Vagina (tissue), 2 donors: ENCODE measurements at regions not wholly inside any gene's neighbourhood (a gene's known extent, or its start where the extent isn't known, plus 50 kb on each side); places are given as distances from the start of the nearest gene placed in this dataset.

Experiments
- DNase-seq, 2 donors: peaks; one replicate each; pipeline ENCODE4 v3.0.0-alpha.2; 2017; ENCODE audit errors: extremely low spot score in 2 of 2
- H3K27ac ChIP-seq: fragments of 200-600 bp; sonication (generic); one replicate; pipeline ENCODE4 v1.5.1; 2019
- H3K27me3 ChIP-seq: fragments of 200-600 bp; sonication (generic); one replicate; pipeline ENCODE4 v1.5.1; 2019
- H3K36me3 ChIP-seq, 2 donors: fragments of 200-600 bp; sonication (generic); one replicate each; pipeline ENCODE4 v1.5.1; 2017 to 2019
- H3K4me1 ChIP-seq: fragments of 200-600 bp; sonication (generic); one replicate; pipeline ENCODE4 v1.5.1; 2019
- H3K4me3 ChIP-seq, 2 donors: fragments of 200-600 bp; sonication (generic); 1 replicate in 1 of 2; 2 replicates in 1 of 2; pipeline ENCODE4 v1.5.1; 2016 to 2019
- H3K9me3 ChIP-seq: fragments of 200-600 bp; sonication (generic); one replicate; pipeline ENCODE4 v1.5.1; 2019
- CTCF ChIP-seq, 3 experiments: fragments of 450-650 bp in 2 of 3; fragments of 200-600 bp in 1 of 3; sonication (generic) in 1 of 3; IDR thresholded peaks; one replicate each; pipeline ENCODE4 v1.5.1; 2017 to 2019; ENCODE audit warnings: antibody characterized with exemption in 3 of 3, mild to moderate bottlenecking in 2 of 3, moderate library complexity in 2 of 3
- POLR2A ChIP-seq, 2 donors: fragments of 450-650 bp; IDR thresholded peaks; one replicate each; pipeline ENCODE4 v1.6.1; 2017; ENCODE audit warnings: antibody characterized with exemption in 2 of 2, mild to moderate bottlenecking in 2 of 2, moderate library complexity in 2 of 2
- POLR2AphosphoS5 ChIP-seq, 2 donors: sonication (generic); formaldehyde crosslinking; IDR thresholded peaks; one replicate each; pipeline ENCODE4 v1.9.0; 2017; ENCODE audit warnings: antibody characterized with exemption in 2 of 2, mild to moderate bottlenecking in 2 of 2, low read depth in 1 of 2; ENCODE audit not compliant: insufficient read depth in 1 of 2
- intact Hi-C: fragments of 100-400 bp; cut with DNase I; formaldehyde crosslinking; loops from one replicate; pipeline ENCODE4 v1.15.1; 2023

- DNase-seq = no peak
- no peaks in the 10 kb centered on the region for H3K27me3 ChIP-seq
- intact Hi-C loops = no loop called here
- no peak overlapping the region for H3K27ac ChIP-seq
- TF ChIP-seq POLR2AphosphoS5 (IDR thresholded peaks at IDR 0.05; ENCODE audit: insufficient read depth in 1 of 2, low read depth in 1 of 2) (no peak), POLR2A (IDR thresholded peaks at IDR 0.05) (no peak), CTCF (IDR thresholded peaks at IDR 0.05) (no peak)
- no peak overlapping the region for H3K4me3 ChIP-seq
- H3K4me1 ChIP-seq = no peaks in the 10 kb centered on the region
- H3K9me3 ChIP-seq = no peaks in the 10 kb centered on the region
- no peaks in the 10 kb centered on the region for H3K36me3 ChIP-seq
Measured at GRCh38 chr18:67250776-67251424, 265.6 kb downstream of the DSEL start.

GRCh38 chr18:67243799-67244587 is 272.5 kb downstream of the DSEL start:
- Histone ChIP-seq H3K36me3 (no peaks in the 10 kb centered on the region), H3K9me3 (no peaks in the 10 kb centered on the region), H3K4me3 (no peak overlapping the region), H3K27ac (no peak overlapping the region), H3K27me3 (no peaks in the 10 kb centered on the region), H3K4me1 (no peaks in the 10 kb centered on the region)
- DNase-seq = no peak
- TF ChIP-seq POLR2AphosphoS5 (IDR thresholded peaks at IDR 0.05; ENCODE audit: insufficient read depth in 1 of 2, low read depth in 1 of 2) (no peak), POLR2A (IDR thresholded peaks at IDR 0.05) (no peak), CTCF (IDR thresholded peaks at IDR 0.05) (no peak)
- intact Hi-C loops = no loop called here

GRCh38 chr18:67242001-67242400 is 274.5 kb downstream of the DSEL start:
- H3K27me3 ChIP-seq = no peaks in the 10 kb centered on the region
- no peaks in the 10 kb centered on the region for H3K4me1 ChIP-seq
- no peak overlapping the region for H3K27ac ChIP-seq
- H3K4me3 ChIP-seq = no peak overlapping the region
- no peak for DNase-seq
- no peaks in the 10 kb centered on the region for H3K9me3 ChIP-seq
- intact Hi-C loops = no loop called here
- no peaks in the 10 kb centered on the region for H3K36me3 ChIP-seq
- TF ChIP-seq POLR2AphosphoS5 (IDR thresholded peaks at IDR 0.05; ENCODE audit: insufficient read depth in 1 of 2, low read depth in 1 of 2) (no peak), POLR2A (IDR thresholded peaks at IDR 0.05) (no peak), CTCF (IDR thresholded peaks at IDR 0.05) (no peak)

GRCh38 chr18:67241299-67241698 is 275.2 kb downstream of the DSEL start:
- Histone ChIP-seq H3K36me3 (no peaks in the 10 kb centered on the region), H3K27ac (no peak overlapping the region), H3K27me3 (no peaks in the 10 kb centered on the region), H3K4me1 (no peaks in the 10 kb centered on the region), H3K4me3 (no peak overlapping the region), H3K9me3 (no peaks in the 10 kb centered on the region)
- TF ChIP-seq CTCF (IDR thresholded peaks at IDR 0.05) = no peak
- TF ChIP-seq POLR2A (IDR thresholded peaks at IDR 0.05) = no peak
- TF ChIP-seq POLR2AphosphoS5 (IDR thresholded peaks at IDR 0.05; ENCODE audit: insufficient read depth in 1 of 2, low read depth in 1 of 2) = no peak
- DNase-seq = no peak
- intact Hi-C loops = no loop called here

GRCh38 chr18:67239826-67240225 is 276.7 kb downstream of the DSEL start:
- Histone ChIP-seq H3K9me3 (no peaks in the 10 kb centered on the region), H3K27me3 (no peaks in the 10 kb centered on the region), H3K4me1 (no peaks in the 10 kb centered on the region), H3K36me3 (no peaks in the 10 kb centered on the region), H3K4me3 (no peak overlapping the region), H3K27ac (no peak overlapping the region)
- intact Hi-C loops = no loop called here
- DNase-seq = no peak
- no peak for TF ChIP-seq POLR2A (IDR thresholded peaks at IDR 0.05)
- no peak for TF ChIP-seq POLR2AphosphoS5 (IDR thresholded peaks at IDR 0.05; ENCODE audit: insufficient read depth in 1 of 2, low read depth in 1 of 2)
- no peak for TF ChIP-seq CTCF (IDR thresholded peaks at IDR 0.05)
